IMR-90 (cell line): ENCODE measurements at regions not wholly inside any gene's neighbourhood (a gene's known extent, or its start where the extent isn't known, plus 50 kb on each side); places are given as distances from the start of the nearest gene placed in this dataset.

Source experiments
- ATAC-seq: fragments of 200-7000 bp; cut with Tn5 transposase; 2 replicates; pipeline ENCODE4 v1.9.1; 2020; ENCODE audit warnings: low read depth, mild to moderate bottlenecking, moderate library complexity
- BruUV-seq: library from RNA; stranded (reverse); fragments of 400-500 nt; replicated peaks from 2 replicates; lab custom pipeline; 2021; lab: Mats Ljungman, UMichigan
- CTCF ChIA-PET: fragments of 300-600 bp; formaldehyde crosslinking; extraction: SDS; loops from one replicate; lab custom pipeline; 2021; ENCODE audit warnings: antibody characterized with exemption; lab: Yijun Ruan, JAX
- POLR2A ChIA-PET: fragments of 300-600 bp; sonication (Branson Sonifier 250); formaldehyde crosslinking; loops from one replicate; lab custom pipeline; 2022; ENCODE audit warnings: antibody characterized with exemption; ENCODE audit not compliant: unreplicated experiment; lab: Charles Lee
- DNase-seq: peaks from one replicate; pipeline ENCODE4 v3.0.0; 2013
- H2AFZ ChIP-seq: replicated peaks from 2 replicates; pipeline ENCODE3; 2013; ENCODE audit warnings: low read length, mild to moderate bottlenecking; ENCODE audit not compliant: poor library complexity
- H2AK5ac ChIP-seq: 2 replicates; pipeline ENCODE4 v1.6.1; 2013; ENCODE audit warnings: low read depth, low read length, inconsistent platforms
- H2AK9ac ChIP-seq: replicated peaks from 2 replicates; pipeline ENCODE3; 2013; ENCODE audit warnings: mild to moderate bottlenecking, low read depth, low read length, moderate library complexity; ENCODE audit not compliant: poor library complexity
- H2BK120ac ChIP-seq: 2 replicates; pipeline ENCODE4 v1.6.1; 2013; ENCODE audit warnings: low read depth, low read length, inconsistent platforms
- H2BK15ac ChIP-seq: 3 replicates; pipeline ENCODE4 v1.6.1; 2013; ENCODE audit warnings: low read depth, low read length, inconsistent platforms
- H2BK20ac ChIP-seq: 2 replicates; pipeline ENCODE4 v1.6.1; 2013; ENCODE audit warnings: low read depth, mild to moderate bottlenecking, inconsistent platforms, low read length, moderate library complexity
- H2BK5ac ChIP-seq: 2 replicates; pipeline ENCODE4 v1.6.1; 2013; ENCODE audit warnings: mild to moderate bottlenecking, low read depth, low read length, inconsistent platforms; ENCODE audit not compliant: poor library complexity, severe bottlenecking
- H3K14ac ChIP-seq: replicated peaks from 2 replicates; pipeline ENCODE4 v1.6.1; 2013; ENCODE audit warnings: low read depth, low read length, inconsistent platforms
- H3K18ac ChIP-seq: 2 replicates; pipeline ENCODE4 v1.6.1; 2013; ENCODE audit warnings: low read depth, low read length, control low read depth
- H3K23ac ChIP-seq: 2 replicates; pipeline ENCODE4 v1.6.1; 2013; ENCODE audit warnings: low read depth, low read length, inconsistent platforms
- H3K27ac ChIP-seq: 2 replicates; pipeline ENCODE4 v1.5.1; 2013; ENCODE audit warnings: mild to moderate bottlenecking, control low read depth, low read length; ENCODE audit not compliant: insufficient read depth
- H3K27me3 ChIP-seq: 2 replicates; pipeline ENCODE4 v1.6.1; 2013; ENCODE audit warnings: low read length; ENCODE audit not compliant: control insufficient read depth, insufficient read depth
- H3K36me3 ChIP-seq: 2 replicates; pipeline ENCODE4 v1.6.1; 2013; ENCODE audit warnings: low read length, mixed read lengths; ENCODE audit not compliant: control insufficient read depth, insufficient read depth
- H3K4ac ChIP-seq: 2 replicates; pipeline ENCODE4 v1.6.1; 2013; ENCODE audit warnings: low read depth, low read length, inconsistent platforms
- H3K4me1 ChIP-seq: 2 replicates; pipeline ENCODE4 v1.6.1; 2013; ENCODE audit warnings: low read length, mixed read lengths; ENCODE audit not compliant: control insufficient read depth, insufficient read depth
- H3K4me2 ChIP-seq: 2 replicates; pipeline ENCODE4 v1.6.1; 2013; ENCODE audit warnings: low read depth, mild to moderate bottlenecking, control low read depth, low read length, moderate library complexity
- H3K4me3 ChIP-seq: 2 replicates; pipeline ENCODE4 v1.5.1; 2013; ENCODE audit warnings: low read depth, mild to moderate bottlenecking, control low read depth, low read length, moderate library complexity; ENCODE audit not compliant: insufficient read depth
- H3K56ac ChIP-seq: 2 replicates; pipeline ENCODE4 v1.6.1; 2013; ENCODE audit warnings: low read length, inconsistent platforms; ENCODE audit not compliant: insufficient read depth; ENCODE audit errors: extremely low read depth
- H3K79me1 ChIP-seq, 2 experiments: 2 replicates each; pipeline ENCODE4 v1.6.1; 2013; ENCODE audit warnings: low read length in 2 of 2, inconsistent platforms in 1 of 2, low read depth in 1 of 2
- H3K9ac ChIP-seq: 2 replicates; pipeline ENCODE4 v1.6.1; 2013; ENCODE audit warnings: low read depth, low read length, control low read depth
- H3K9me1 ChIP-seq: 2 replicates; pipeline ENCODE4 v1.6.1; 2013; ENCODE audit warnings: low read length, inconsistent platforms; ENCODE audit not compliant: insufficient read depth
- H3K9me3 ChIP-seq: 2 replicates; pipeline ENCODE4 v1.6.1; 2013; ENCODE audit warnings: low read length; ENCODE audit not compliant: control insufficient read depth, insufficient read depth
- H4K20me1 ChIP-seq: 2 replicates; pipeline ENCODE4 v1.6.1; 2013; ENCODE audit warnings: low read length, inconsistent platforms; ENCODE audit not compliant: insufficient read depth
- H4K5ac ChIP-seq: 2 replicates; pipeline ENCODE4 v1.6.1; 2013; ENCODE audit warnings: mild to moderate bottlenecking, low read depth, low read length, control low read depth
- H4K8ac ChIP-seq, 2 experiments: 2 replicates each; pipeline ENCODE4 v1.6.1; 2013; ENCODE audit warnings: low read depth in 2 of 2, low read length in 2 of 2, control low read depth in 1 of 2, inconsistent platforms in 1 of 2
- H4K91ac ChIP-seq: 2 replicates; pipeline ENCODE4 v1.6.1; 2013; ENCODE audit warnings: low read depth, low read length, inconsistent platforms; ENCODE audit not compliant: insufficient read depth
- CEBPB ChIP-seq: IDR thresholded peaks from 2 replicates; pipeline ENCODE4 v1.6.1; 2012; ENCODE audit warnings: low read depth, low read length, improper control_type of control experiment
- CHD1 ChIP-seq: IDR thresholded peaks from 2 replicates; pipeline ENCODE4 v1.6.1; 2012; ENCODE audit warnings: low read depth, low read length, improper control_type of control experiment
- MAZ ChIP-seq: IDR thresholded peaks from 2 replicates; pipeline ENCODE4 v1.6.1; 2012; ENCODE audit warnings: low read depth, mild to moderate bottlenecking, low read length, improper control_type of control experiment, moderate library complexity, borderline replicate concordance
- RAD21 ChIP-seq: IDR thresholded peaks from 2 replicates; pipeline ENCODE4 v1.6.1; 2012; ENCODE audit warnings: low read length, improper control_type of control experiment
- RFX5 ChIP-seq: IDR thresholded peaks from 2 replicates; pipeline ENCODE4 v1.8.0; 2012; ENCODE audit warnings: low read depth, mild to moderate bottlenecking, low read length, moderate library complexity
- SMC3 ChIP-seq: fragments of 150-350 bp; IDR thresholded peaks from 2 replicates; pipeline ENCODE4 v1.6.1; 2016; ENCODE audit warnings: low read depth, mild to moderate bottlenecking, antibody characterized with exemption, low read length, moderate library complexity
- WGBS, 2 experiments: methylation state at CpG; one replicate each; pipeline versions ENCODE4 v1.1.5 to v1.1.7; 2013; ENCODE audit warnings: missing lambda C conversion rate in 2 of 2; ENCODE audit not compliant: insufficient read length in 1 of 2; ENCODE audit errors: extremely low coverage in 2 of 2; 5-methylcytosine and 5-hydroxymethylcytosine counted together
- dilution Hi-C: fragments of 300-500 bp; cut with HindIII; formaldehyde crosslinking; loops from one replicate; pipeline ENCODE4 v1.14.3; 2018; ENCODE audit warnings: low sequenced_read_pairs; ENCODE audit not compliant: unreplicated experiment
- in situ Hi-C: fragments of 300-500 bp; cut with MboI; formaldehyde crosslinking; loops from 3 replicates; pipeline ENCODE4 v1.14.3; 2019; ENCODE audit warnings: low sequenced_read_pairs, inconsistent platforms, mixed read lengths
- intact Hi-C: fragments of 100-400 bp; cut with micrococcal nuclease; formaldehyde crosslinking; loops from 2 replicates; pipeline ENCODE4 v1.10.0; 2022
- TF ChIP-seq, protein P1 (sequence below): fragments of 150-350 bp; IDR thresholded peaks from 2 replicates; pipeline ENCODE4 v1.6.1; 2017; ENCODE audit warnings: mild to moderate bottlenecking, antibody characterized with exemption, low read length, low read depth
- TF ChIP-seq, protein P2 (sequence below): conservative IDR thresholded peaks from 2 replicates; pipeline ENCODE4 v1.5.1; 2012; ENCODE audit warnings: mild to moderate bottlenecking, low read depth, low read length, improper control_type of control experiment

DNA sequence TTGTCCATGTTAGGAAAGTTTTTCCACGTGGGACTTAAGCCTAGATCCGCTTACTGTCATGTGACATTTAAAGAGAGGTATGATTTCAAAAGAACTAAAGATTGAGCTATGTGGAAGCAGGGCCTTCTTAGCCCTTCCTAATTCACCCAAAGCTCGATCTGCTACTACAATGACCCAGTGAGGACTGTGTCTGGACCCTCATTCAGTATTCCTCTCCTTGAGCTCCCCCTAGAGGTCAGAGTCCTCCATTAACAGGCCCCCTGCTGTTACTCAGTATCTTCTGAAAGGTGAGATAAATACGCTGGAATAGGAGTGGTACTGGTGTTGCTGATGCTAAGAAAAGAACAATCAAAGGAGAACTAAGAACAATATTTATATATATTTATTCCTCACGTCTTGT is 414.0 kb downstream of the GJA1 start:
- intact Hi-C loops = loop anchor here (1.0 to 10.0 kb wide), 7 partner anchors 157 to 785 kb away; partner anchors contain the start of gene GJA1
- in situ Hi-C loops = loop anchor here (5.0 kb wide), 1 partner anchor 412 kb away; the partner anchor contains the start of gene GJA1
- no peak overlapping the region for H3K56ac ChIP-seq
- no peak overlapping the region for H3K4me2 ChIP-seq
- H2BK120ac ChIP-seq = peak overlapping the region; percentile 90
- H3K9me3 ChIP-seq = no peaks in the 10 kb centered on the region
- no peak overlapping the region for H3K27ac ChIP-seq
- H3K4me3 ChIP-seq = no peak overlapping the region
- no peak overlapping the region for H2AFZ ChIP-seq
- peak overlapping the region; percentile 23 for H2AK5ac ChIP-seq
- no peak overlapping the region; the same call in 1 of the 2 replicates for H3K18ac ChIP-seq
- CTCF ChIA-PET = interaction anchor here (0.5 to 2.4 kb wide), 23 partner anchors 9 to 534 kb away, joined by 3 to 12 read pairs (median 4); partner anchors contain the start of gene GJA1
- 0% methylated on average over 1 of the region's 5 CpGs; no CpG with 5 or more reads in 1 of the 2 experiments for WGBS, 2 experiments
- no peak overlapping the region for H3K23ac ChIP-seq
- H4K8ac ChIP-seq = peak overlapping the region in 1 of 2 experiments; percentile 75; a peak in 2 of 4 replicates
- peak overlapping the region; percentile 22; the same call in 1 of the 3 replicates for H2BK15ac ChIP-seq
- no TSS peak for BruUV-seq
- dilution Hi-C loops = no loop called here
- no peaks in the 10 kb centered on the region for H3K36me3 ChIP-seq
- ATAC-seq (peak; percentile 95), DNase-seq (peak; percentile 73)
- H3K4me1 ChIP-seq = peaks cover 6% of the 10 kb centered on the region
- no peaks in the 10 kb centered on the region for H3K27me3 ChIP-seq
- peak overlapping the region; percentile 84 for H2BK5ac ChIP-seq
- H3K14ac ChIP-seq = peak overlapping the region; percentile 46
- no peak overlapping the region for H2AK9ac ChIP-seq
- no peaks in the 10 kb centered on the region for H4K20me1 ChIP-seq
- no peak overlapping the region for H3K9ac ChIP-seq
- no peaks in the 10 kb centered on the region for H3K79me1 ChIP-seq
- no peak overlapping the region for H4K5ac ChIP-seq
- peak overlapping the region; percentile 89 for H2BK20ac ChIP-seq
- peak overlapping the region; percentile 42; the same call in 1 of the 2 replicates for H3K4ac ChIP-seq
- H4K91ac ChIP-seq = peak overlapping the region; percentile 56
- H3K9me1 ChIP-seq = peaks cover 2% of the 10 kb centered on the region; the same call in 1 of the 2 replicates
- POLR2A ChIA-PET = no interaction called here
- TF ChIP-seq, protein P1, sequence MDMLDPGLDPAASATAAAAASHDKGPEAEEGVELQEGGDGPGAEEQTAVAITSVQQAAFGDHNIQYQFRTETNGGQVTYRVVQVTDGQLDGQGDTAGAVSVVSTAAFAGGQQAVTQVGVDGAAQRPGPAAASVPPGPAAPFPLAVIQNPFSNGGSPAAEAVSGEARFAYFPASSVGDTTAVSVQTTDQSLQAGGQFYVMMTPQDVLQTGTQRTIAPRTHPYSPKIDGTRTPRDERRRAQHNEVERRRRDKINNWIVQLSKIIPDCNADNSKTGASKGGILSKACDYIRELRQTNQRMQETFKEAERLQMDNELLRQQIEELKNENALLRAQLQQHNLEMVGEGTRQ = no peak
- TF ChIP-seq, protein P2, sequence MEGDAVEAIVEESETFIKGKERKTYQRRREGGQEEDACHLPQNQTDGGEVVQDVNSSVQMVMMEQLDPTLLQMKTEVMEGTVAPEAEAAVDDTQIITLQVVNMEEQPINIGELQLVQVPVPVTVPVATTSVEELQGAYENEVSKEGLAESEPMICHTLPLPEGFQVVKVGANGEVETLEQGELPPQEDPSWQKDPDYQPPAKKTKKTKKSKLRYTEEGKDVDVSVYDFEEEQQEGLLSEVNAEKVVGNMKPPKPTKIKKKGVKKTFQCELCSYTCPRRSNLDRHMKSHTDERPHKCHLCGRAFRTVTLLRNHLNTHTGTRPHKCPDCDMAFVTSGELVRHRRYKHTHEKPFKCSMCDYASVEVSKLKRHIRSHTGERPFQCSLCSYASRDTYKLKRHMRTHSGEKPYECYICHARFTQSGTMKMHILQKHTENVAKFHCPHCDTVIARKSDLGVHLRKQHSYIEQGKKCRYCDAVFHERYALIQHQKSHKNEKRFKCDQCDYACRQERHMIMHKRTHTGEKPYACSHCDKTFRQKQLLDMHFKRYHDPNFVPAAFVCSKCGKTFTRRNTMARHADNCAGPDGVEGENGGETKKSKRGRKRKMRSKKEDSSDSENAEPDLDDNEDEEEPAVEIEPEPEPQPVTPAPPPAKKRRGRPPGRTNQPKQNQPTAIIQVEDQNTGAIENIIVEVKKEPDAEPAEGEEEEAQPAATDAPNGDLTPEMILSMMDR = peak; percentile 91
- TF ChIP-seq SMC3 = peak; percentile 93
- no peak for TF ChIP-seq RFX5
- TF ChIP-seq CHD1 = no peak
- TF ChIP-seq RAD21 = peak; percentile 96
- no peak for TF ChIP-seq CEBPB
- TF ChIP-seq MAZ = 0 out of 2 replicates have a peak, but pooled peaks have one; percentile 26
